ENCODE measurements at regions not wholly inside any gene's neighbourhood (a gene's known extent, or its start where the extent isn't known, plus 50 kb on each side); places are given as distances from the start of the nearest gene placed in this dataset.
A peak's percentile ranks its signal among the peaks of the same experiment; 100 is the strongest.
"Not testable (repeated sequence)": the region's sequence is repeated elsewhere in the genome, so short reads cannot be mapped to it uniquely, and the experiment has no call there.

GRCh38 chr22:22821340-22821739, 66.3 kb upstream of the IGLL5 start:
- Histone ChIP-seq H3K36me3 (no peaks in the 10 kb centered on the region), H3K4me3 (no peak overlapping the region), H3K27ac (no peak overlapping the region), H3K27me3 (peaks cover 0 to 10% of the 10 kb centered on the region in 2 donors), H3K4me1 (no peaks in the 10 kb centered on the region), H3K9me3 (no peaks in the 10 kb centered on the region)
- TF ChIP-seq CTCF (IDR thresholded peaks at IDR 0.05), result no peak
- ATAC-seq (no peak), DNase-seq (no peak)
- intact Hi-C loops (cut with DNase I), result no loop called here

GRCh38 chr22:22822106-22822505, 65.5 kb upstream of the IGLL5 start:
- Histone ChIP-seq H3K4me1 (no peaks in the 10 kb centered on the region), H3K27me3 (peaks cover 0 to 10% of the 10 kb centered on the region in 2 donors), H3K36me3 (no peaks in the 10 kb centered on the region), H3K4me3 (no peak overlapping the region), H3K9me3 (no peaks in the 10 kb centered on the region), H3K27ac (peak overlapping the region in 1 of 2 donors; percentile 37)
- intact Hi-C loops (cut with DNase I), result no loop called here
- no peak for TF ChIP-seq CTCF (IDR thresholded peaks at IDR 0.05)
- DNase-seq, result no peak
- no peak for ATAC-seq

DNA sequence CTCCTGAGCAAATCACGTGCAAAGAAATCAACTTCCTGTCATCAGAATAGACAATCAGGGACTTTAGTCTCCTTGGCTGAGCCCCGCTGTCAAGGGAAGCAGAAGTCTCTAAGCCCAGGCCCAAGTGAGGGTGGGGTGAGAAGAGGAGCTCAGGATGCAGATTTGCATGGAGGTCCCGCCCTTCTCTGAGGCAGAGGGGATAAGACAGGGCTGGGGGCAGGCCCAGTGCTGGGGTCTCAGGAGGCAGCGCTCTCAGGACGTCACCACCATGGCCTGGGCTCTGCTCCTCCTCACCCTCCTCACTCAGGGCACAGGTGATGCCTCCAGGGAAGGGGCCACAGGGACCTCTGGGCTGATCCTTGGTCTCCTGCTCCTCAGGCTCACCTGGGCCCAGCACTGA, 65.1 kb upstream of the IGLL5 start:
- intact Hi-C loops (cut with DNase I); H3K4me1 ChIP-seq: not testable (repeated sequence)
- peak overlapping the region in 1 of 2 donors; percentile 37 for H3K27ac ChIP-seq

GRCh38 chr22:22823131-22823810, 64.3 kb upstream of the IGLL5 start:
- no peak for TF ChIP-seq CTCF (IDR thresholded peaks at IDR 0.05)
- no peaks in the 10 kb centered on the region for H3K36me3 ChIP-seq
- DNase-seq, result no peak
- ATAC-seq, result no peak
- H3K4me1 ChIP-seq, result no peaks in the 10 kb centered on the region
- intact Hi-C loops (cut with DNase I), result no loop called here
- no peak overlapping the region for H3K27ac ChIP-seq
- H3K27me3 ChIP-seq, result peaks cover 0 to 16% of the 10 kb centered on the region in 2 donors
- H3K4me3 ChIP-seq, result no peak overlapping the region
- no peaks in the 10 kb centered on the region for H3K9me3 ChIP-seq

More for the DNA sequence above, 65.1 kb upstream of the IGLL5 start:
- ATAC-seq, DNase-seq, H3K36me3 ChIP-seq, H3K9me3 ChIP-seq, H3K4me3 ChIP-seq: not testable (repeated sequence)
- H3K27me3 ChIP-seq, result peaks cover 0 to 11% of the 10 kb centered on the region in 2 donors

DNA sequence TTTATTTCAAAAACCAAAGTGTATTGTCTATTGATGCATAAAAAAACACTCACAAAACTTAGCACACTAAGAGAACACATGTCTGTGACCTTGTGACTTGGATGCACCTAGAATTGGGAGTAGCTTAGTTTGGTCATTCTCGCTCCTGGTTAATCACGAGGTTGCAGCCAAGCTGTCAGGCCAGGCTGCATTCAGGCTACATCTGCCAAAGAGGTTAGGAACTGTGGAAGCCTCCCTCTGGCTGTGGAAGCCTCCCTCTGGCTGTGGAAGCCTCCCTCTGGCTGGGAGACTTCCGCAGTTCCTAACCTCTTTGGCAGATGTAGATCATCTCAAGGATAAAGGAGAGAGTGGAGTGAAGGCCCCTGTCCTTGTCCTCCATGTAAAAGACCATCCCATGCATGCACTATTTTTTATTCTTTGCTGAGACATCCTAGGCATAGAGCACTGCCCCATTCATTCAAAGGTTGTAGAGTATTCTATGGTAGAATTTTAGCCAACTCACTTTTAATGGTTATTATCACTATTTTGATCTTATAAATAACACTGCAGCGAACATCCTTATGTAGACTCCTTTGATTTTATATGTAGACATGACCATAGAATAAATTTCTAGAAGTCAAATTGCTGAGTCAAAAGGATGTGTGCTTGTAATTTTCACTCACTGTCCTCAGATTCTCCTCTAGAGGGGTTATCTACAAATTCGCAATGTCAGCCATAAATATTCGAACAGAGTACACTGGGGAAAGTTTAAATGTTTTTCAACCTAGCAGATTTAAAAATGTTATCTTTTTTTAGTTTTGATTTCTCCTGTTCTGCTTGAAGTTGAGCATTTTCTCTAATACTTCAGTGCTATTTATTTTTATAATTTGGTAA, 63.0 kb upstream of the IGLL5 start:
- TF ChIP-seq CTCF (IDR thresholded peaks at IDR 0.05), result no peak
- H3K27me3 ChIP-seq, result peaks cover 0 to 16% of the 10 kb centered on the region in 2 donors
- H3K4me1 ChIP-seq, result no peaks in the 10 kb centered on the region
- intact Hi-C loops (cut with DNase I), result no loop called here
- DNase-seq (no peak), ATAC-seq (no peak)
- H3K9me3 ChIP-seq, result no peaks in the 10 kb centered on the region
- no peak overlapping the region for H3K4me3 ChIP-seq
- H3K36me3 ChIP-seq, result no peaks in the 10 kb centered on the region
- H3K27ac ChIP-seq, result no peak overlapping the region

Data from left lung (tissue), 4 donors.